HG03196 (cell line): ENCODE measurements at regions not wholly inside any gene's neighbourhood (a gene's known extent, or its start where the extent isn't known, plus 50 kb on each side); places are given as distances from the start of the nearest gene placed in this dataset.

Experiments used
- ATAC-seq: cut with Tn5 transposase; IDR thresholded peaks from one replicate; pipeline ENCODE4 v1.9.1; 2021; ENCODE audit not compliant: unreplicated experiment

GRCh38 chr4:110878413-110878812 is 255.5 kb upstream of the PITX2 start:
- ATAC-seq, result no peak

- no peak for ATAC-seq
Observed at GRCh38 chr4:110878956-110879355, 256.1 kb upstream of the PITX2 start.

GRCh38 chr4:110886270-110886669 is 263.4 kb upstream of the PITX2 start:
- no peak for ATAC-seq

GRCh38 chr4:110886856-110887255 is 264.0 kb upstream of the PITX2 start:
- ATAC-seq, result no peak

GRCh38 chr4:110897784-110898183 is 274.9 kb upstream of the PITX2 start:
- ATAC-seq, result no peak

GRCh38 chr4:110898290-110898689 is 275.4 kb upstream of the PITX2 start:
- peak; percentile 86 for ATAC-seq

- ATAC-seq, result no peak
Observed at GRCh38 chr4:110900213-110900769, 277.4 kb upstream of the PITX2 start.

GRCh38 chr4:110902500-110902899 is 279.6 kb upstream of the PITX2 start:
- no peak for ATAC-seq

- no peak for ATAC-seq
Observed at GRCh38 chr4:110904435-110905065, 281.7 kb upstream of the PITX2 start.

GRCh38 chr4:110905367-110905766 is 282.5 kb upstream of the PITX2 start:
- no peak for ATAC-seq

GRCh38 chr4:110907801-110908313 is 285.0 kb upstream of the PITX2 start:
- ATAC-seq, result no peak

- ATAC-seq, result no peak
Observed at GRCh38 chr4:110914791-110915190, 291.9 kb upstream of the PITX2 start.

- ATAC-seq, result no peak
Observed at GRCh38 chr4:110915301-110915700, 292.4 kb upstream of the PITX2 start.

- ATAC-seq, result no peak
Observed at GRCh38 chr4:110916505-110916904, 293.6 kb upstream of the PITX2 start.

- no peak for ATAC-seq
Observed at GRCh38 chr4:110917835-110918234, 295.0 kb upstream of the PITX2 start.

GRCh38 chr4:110920990-110921389 is 298.1 kb upstream of the PITX2 start:
- ATAC-seq, result no peak

- ATAC-seq, result no peak
Observed at GRCh38 chr4:110924761-110925160, 301.9 kb upstream of the PITX2 start.

- ATAC-seq, result no peak
Observed at GRCh38 chr4:110926841-110927400, 304.0 kb upstream of the PITX2 start.

GRCh38 chr4:110933341-110933740 is 310.5 kb upstream of the PITX2 start:
- ATAC-seq, result no peak

GRCh38 chr4:110944501-110944900 is 321.6 kb upstream of the PITX2 start:
- no peak for ATAC-seq

- ATAC-seq, result no peak
Observed at GRCh38 chr4:110945600-110945999, 322.7 kb upstream of the PITX2 start.

GRCh38 chr4:110949542-110949941 is 326.7 kb upstream of the PITX2 start:
- ATAC-seq, result no peak

GRCh38 chr4:110950731-110951130 is 327.9 kb upstream of the PITX2 start:
- ATAC-seq, result no peak
